K562 (cell line): ENCODE measurements at regions not wholly inside any gene's neighbourhood (a gene's known extent, or its start where the extent isn't known, plus 50 kb on each side); places are given as distances from the start of the nearest gene placed in this dataset.

Experiments
- ATAC-seq: fragments of 200-7000 bp; cut with Tn5 transposase; 3 replicates; pipeline ENCODE4 v1.9.1; 2020; ENCODE audit warnings: moderate library complexity
- BruUV-seq: library from RNA; stranded (reverse); fragments of 400-500 nt; replicated peaks from 2 replicates; lab custom pipeline; 2021; lab: Mats Ljungman, UMichigan
- CTCF ChIA-PET: fragments of 300-600 bp; formaldehyde crosslinking; extraction: SDS; loops from one replicate; lab custom pipeline; 2021; ENCODE audit warnings: low intra/inter-chr PET ratio; lab: Yijun Ruan, JAX
- POLR2A ChIA-PET: fragments of 300-600, 350-650 bp; sonication (Branson Sonifier 250); formaldehyde crosslinking; extraction: SDS; loops from one replicate; lab custom pipeline; 2021; ENCODE audit warnings: antibody characterized with exemption, inconsistent platforms; lab: Yijun Ruan, JAX
- DNase-seq, 4 experiments: peaks; one replicate each; pipeline versions ENCODE4 v3.0.0 to v3.0.0-alpha.2; 2011 to 2018; ENCODE audit warnings: low spot score in 3 of 4, mixed read lengths in 3 of 4; ENCODE audit errors: extremely low read depth in 1 of 4
- FAIRE-seq: peaks from 2 replicates; lab custom pipeline; 2011; peaks lifted over from hg19 to GRCh38; lab: Jason Lieb, UNC
- H2AFZ ChIP-seq: 2 replicates; pipeline ENCODE4 v1.6.0; 2011; ENCODE audit warnings: low read depth, low read length, control low read depth, inconsistent platforms
- H3K27ac ChIP-seq: fragments of 200-600 bp; 3 replicates; pipeline ENCODE4 v1.8.0; 2011; ENCODE audit warnings: low read depth, mild to moderate bottlenecking, control low read depth, inconsistent platforms, low read length, moderate library complexity, mixed read lengths; ENCODE audit errors: extremely low read depth
- H3K27me3 ChIP-seq, 2 experiments: fragments of 300-600 bp in 1 of 2; 2 replicates in 1 of 2; 3 replicates in 1 of 2; pipeline versions ENCODE4 v1.6.0 to v1.8.0; 2011; ENCODE audit warnings: inconsistent platforms in 2 of 2, low read length in 2 of 2, mild to moderate bottlenecking in 1 of 2, mixed read lengths in 1 of 2, moderate library complexity in 1 of 2; ENCODE audit not compliant: control insufficient read depth in 2 of 2, insufficient read depth in 2 of 2
- H3K36me3 ChIP-seq: fragments of 300-600 bp; 3 replicates; pipeline ENCODE4 v1.8.0; 2011; ENCODE audit warnings: mild to moderate bottlenecking, low read length, inconsistent platforms; ENCODE audit not compliant: control insufficient read depth, insufficient read depth
- H3K4me1 ChIP-seq, 2 experiments: fragments of 200-600 bp in 1 of 2; replicated peaks in 1 of 2; 2 replicates in 1 of 2; 3 replicates in 1 of 2; pipeline versions ENCODE4 v1.5.1 to v1.8.0; 2011; ENCODE audit warnings: inconsistent platforms in 2 of 2, low read length in 2 of 2, mild to moderate bottlenecking in 1 of 2, mixed read lengths in 1 of 2, moderate library complexity in 1 of 2; ENCODE audit not compliant: control insufficient read depth in 2 of 2, insufficient read depth in 2 of 2
- H3K4me2 ChIP-seq: 2 replicates; pipeline ENCODE4 v1.6.1; 2011; ENCODE audit warnings: low read length, control low read depth, inconsistent platforms, mixed read lengths; ENCODE audit not compliant: insufficient read depth
- H3K4me3 ChIP-seq: fragments of 200-600 bp; sonication (generic), shearing (Covaris generic); 2 replicates; pipeline ENCODE4 v1.5.1; 2016; ENCODE audit warnings: control low read depth, inconsistent platforms
- H3K79me2 ChIP-seq: fragments of 200-600 bp; 3 replicates; pipeline ENCODE4 v1.8.0; 2011; ENCODE audit warnings: low read length, inconsistent platforms; ENCODE audit not compliant: control insufficient read depth, insufficient read depth
- H3K9ac ChIP-seq, 2 experiments: 2 replicates each; pipeline versions ENCODE4 v1.6.0 to v1.6.1; 2011; ENCODE audit warnings: low read depth in 2 of 2, low read length in 2 of 2, control low read depth in 1 of 2, inconsistent platforms in 1 of 2, mild to moderate bottlenecking in 1 of 2, mixed read lengths in 1 of 2; ENCODE audit not compliant: insufficient read depth in 1 of 2
- H3K9me1 ChIP-seq: one replicate; pipeline ENCODE4 v1.6.0; 2011; ENCODE audit warnings: inconsistent platforms, mild to moderate bottlenecking, low read length, moderate library complexity; ENCODE audit not compliant: control insufficient read depth, insufficient read depth
- H3K9me3 ChIP-seq: replicated peaks from 2 replicates; pipeline ENCODE4 v1.5.1; 2011; ENCODE audit warnings: low read depth, low read length, inconsistent platforms; ENCODE audit not compliant: control insufficient read depth, insufficient read depth
- H4K20me1 ChIP-seq: replicated peaks from 2 replicates; pipeline ENCODE4 v1.6.1; 2011; ENCODE audit warnings: low read length, inconsistent platforms, mixed read lengths; ENCODE audit not compliant: control insufficient read depth, insufficient read depth
- HMGN3 ChIP-seq: IDR thresholded peaks from 2 replicates; pipeline ENCODE4 v1.6.1; 2011; ENCODE audit warnings: borderline replicate concordance, low read depth, mild to moderate bottlenecking, mixed read lengths, low read length; ENCODE audit not compliant: insufficient read length; ENCODE audit errors: extremely low read depth
- JUND ChIP-seq, 2 experiments: IDR thresholded peaks; 2 replicates in 1 of 2; 3 replicates in 1 of 2; pipeline ENCODE4 v1.6.1; 2011; ENCODE audit warnings: borderline replicate concordance in 2 of 2, low read depth in 2 of 2, low read length in 2 of 2, improper control_type of control experiment in 1 of 2, missing biosample characterization in 1 of 2, missing genetic modification characterization in 1 of 2, missing genetic modification reagents in 1 of 2
- SAFB ChIP-seq: fragments of 200-400 bp; formaldehyde crosslinking; IDR thresholded peaks from 2 replicates; pipeline ENCODE4 v1.6.1; 2017; ENCODE audit warnings: low read depth, low read length, borderline replicate concordance
- SMAD3 ChIP-seq: fragments of 450-650 bp; formaldehyde crosslinking; conservative IDR thresholded peaks from 2 replicates; pipeline ENCODE4 v1.4.0; 2020; ENCODE audit warnings: mild to moderate bottlenecking
- ZNF280B ChIP-seq: fragments of 250-450 bp; sonication (Bioruptor Pico); IDR thresholded peaks from 2 replicates; pipeline ENCODE4 v1.5.1; 2021; ENCODE audit warnings: mild to moderate bottlenecking
- WGBS: fragments of 100-300 bp; shearing (Covaris generic); methylation state at CpG from one replicate; pipeline ENCODE4 v1.1.6; 2016; ENCODE audit warnings: low coverage, mixed read lengths; ENCODE audit not compliant: insufficient coverage; ENCODE audit errors: missing lambda C conversion rate; 5-methylcytosine and 5-hydroxymethylcytosine counted together
- in situ Hi-C: fragments of 300-500 bp; cut with MboI; formaldehyde crosslinking; loops from 4 replicates; pipeline ENCODE4 v1.15.0; 2018; ENCODE audit warnings: inconsistent platforms, mixed read lengths
- intact Hi-C: fragments of 100-400 bp; cut with micrococcal nuclease; formaldehyde crosslinking; loops from 2 replicates; pipeline ENCODE4 v1.14.2; 2022

- no peaks in the 10 kb centered on the region for H3K9me3 ChIP-seq
These were observed 315.6 kb upstream of the SPRY2 start for GRCh38 chr13:80656512-80656904.

More at GRCh38 chr13:80656512-80656904, 315.6 kb upstream of the SPRY2 start:
- H3K79me2 ChIP-seq: no peaks in the 10 kb centered on the region
- no peak overlapping the region for H2AFZ ChIP-seq
- intact Hi-C loops (no loop called here), in situ Hi-C loops (no loop called here)
- ATAC-seq (no peak; the same call in 2 of the 3 replicates), DNase-seq (no peak), FAIRE-seq (no peak)
- H3K4me2 ChIP-seq: no peak overlapping the region
- no peak overlapping the region for H3K4me3 ChIP-seq
- H4K20me1 ChIP-seq: no peaks in the 10 kb centered on the region
- CTCF ChIA-PET: no interaction called here
- H3K27ac ChIP-seq: no peak overlapping the region
- H3K4me1 ChIP-seq: peaks cover 0 to 11% of the 10 kb centered on the region in 2 experiments; a peak in 1 of 5 replicates
- POLR2A ChIA-PET: no interaction called here
- no peak overlapping the region for H3K9ac ChIP-seq
- H3K9me1 ChIP-seq: no peaks in the 10 kb centered on the region
- TF ChIP-seq SAFB (no peak), ZNF280B (CRISPR knock-in tag) (peak; percentile 71; the same call in 1 of the 2 replicates), JUND (IDR thresholded peaks at IDR 0.05; ENCODE audit: borderline replicate concordance, low read depth, low read length) (no peak), JUND (tag; IDR thresholded peaks at IDR 0.05; ENCODE audit: borderline replicate concordance, low read depth, low read length) (no peak), SMAD3 (CRISPR knock-in tag) (no peak), HMGN3 (no peak)
- H3K36me3 ChIP-seq: no peaks in the 10 kb centered on the region
- under 1% methylated on average over 2 of the region's 2 CpGs for WGBS
- H3K27me3 ChIP-seq: peaks cover 0 to 8% of the 10 kb centered on the region in 2 experiments; a peak in 1 of 5 replicates
- no TSS peak for BruUV-seq
